Dermis microvascular lymphatic vessel endothelial cell (primary cell): ENCODE measurements at regions not wholly inside any gene's neighbourhood (a gene's known extent, or its start where the extent isn't known, plus 50 kb on each side); places are given as distances from the start of the nearest gene placed in this dataset.
"Not testable (repeated sequence)": the region's sequence is repeated elsewhere in the genome, so short reads cannot be mapped to it uniquely, and the experiment has no call there.

Experiments used
- DNase-seq, 2 donors: peaks; one replicate each; pipeline versions ENCODE4 v3.0.0 to v3.0.0-alpha.2; 2010; ENCODE audit warnings: low read depth in 2 of 2

- peak in 1 of 2 donors; percentile 14 for DNase-seq
Observed at GRCh38 chr3:101913168-101913567, 63.9 kb downstream of the NFKBIZ start.

- not testable (repeated sequence) for DNase-seq
Observed at GRCh38 chr3:101917761-101918160, 68.4 kb downstream of the NFKBIZ start.

- not testable (repeated sequence) for DNase-seq
Observed at GRCh38 chr3:101922151-101922725, 72.9 kb downstream of the NFKBIZ start.

GRCh38 chr3:101924621-101925020 is 75.3 kb downstream of the NFKBIZ start:
- not testable (repeated sequence) for DNase-seq

GRCh38 chr3:101925124-101925523 is 75.8 kb downstream of the NFKBIZ start:
- not testable (repeated sequence) for DNase-seq

- DNase-seq: no peak
Observed at GRCh38 chr3:101925564-101925963, 76.2 kb downstream of the NFKBIZ start.

GRCh38 chr3:101926594-101927105 is 77.3 kb downstream of the NFKBIZ start:
- peak in 1 of 2 donors; percentile 68 for DNase-seq

GRCh38 chr3:101928890-101929289 is 79.6 kb downstream of the NFKBIZ start:
- DNase-seq: peak in 1 of 2 donors; percentile 49

- no peak for DNase-seq
Observed at GRCh38 chr3:101931081-101931480, 81.8 kb downstream of the NFKBIZ start.

GRCh38 chr3:101932326-101933068 is 83.2 kb downstream of the NFKBIZ start:
- no peak for DNase-seq

GRCh38 chr3:101936419-101937356 is 87.4 kb downstream of the NFKBIZ start:
- peak in 1 of 2 donors; percentile 57 for DNase-seq

GRCh38 chr3:101938262-101938847 is 89.0 kb downstream of the NFKBIZ start:
- DNase-seq: no peak

- no peak for DNase-seq
Observed at GRCh38 chr3:101939361-101940049, 90.2 kb downstream of the NFKBIZ start.

GRCh38 chr3:101940521-101941317 is 91.4 kb downstream of the NFKBIZ start:
- peak; percentile 94 to 96 for DNase-seq

GRCh38 chr3:101941318-101942040 is 92.2 kb downstream of the NFKBIZ start:
- DNase-seq: no peak

GRCh38 chr3:101942356-101942755 is 93.0 kb downstream of the NFKBIZ start:
- peak; percentile 59 to 65 for DNase-seq

- DNase-seq: no peak
Observed at GRCh38 chr3:101943029-101943428, 93.7 kb downstream of the NFKBIZ start.

- DNase-seq: no peak
Observed at GRCh38 chr3:101944308-101944707, 95.0 kb downstream of the NFKBIZ start.

GRCh38 chr3:101945980-101946379 is 96.7 kb downstream of the NFKBIZ start:
- DNase-seq: no peak
